ENCODE measurements at regions not wholly inside any gene's neighbourhood (a gene's known extent, or its start where the extent isn't known, plus 50 kb on each side); places are given as distances from the start of the nearest gene placed in this dataset.

DNA sequence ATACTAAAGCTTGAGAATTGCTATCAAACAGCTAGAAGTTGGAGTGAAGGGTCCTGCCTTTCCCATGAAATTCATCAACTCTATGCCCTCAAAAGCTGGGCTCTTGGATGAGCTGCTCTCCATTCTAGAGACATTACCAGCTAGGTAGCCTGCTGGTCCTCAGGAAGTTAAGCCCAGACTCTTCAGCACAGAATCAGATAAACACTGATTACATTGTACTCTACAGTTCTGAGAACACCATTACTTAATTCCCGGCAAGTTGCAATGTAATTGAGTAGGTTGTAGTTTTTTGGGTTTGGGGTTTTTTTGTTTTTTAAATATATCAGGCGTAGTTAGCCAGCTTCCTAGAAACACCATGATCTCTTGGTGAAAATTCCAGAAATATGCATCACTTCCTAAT, 84.1 kb upstream of the PIK3CG start:
- TF ChIP-seq, protein P1, sequence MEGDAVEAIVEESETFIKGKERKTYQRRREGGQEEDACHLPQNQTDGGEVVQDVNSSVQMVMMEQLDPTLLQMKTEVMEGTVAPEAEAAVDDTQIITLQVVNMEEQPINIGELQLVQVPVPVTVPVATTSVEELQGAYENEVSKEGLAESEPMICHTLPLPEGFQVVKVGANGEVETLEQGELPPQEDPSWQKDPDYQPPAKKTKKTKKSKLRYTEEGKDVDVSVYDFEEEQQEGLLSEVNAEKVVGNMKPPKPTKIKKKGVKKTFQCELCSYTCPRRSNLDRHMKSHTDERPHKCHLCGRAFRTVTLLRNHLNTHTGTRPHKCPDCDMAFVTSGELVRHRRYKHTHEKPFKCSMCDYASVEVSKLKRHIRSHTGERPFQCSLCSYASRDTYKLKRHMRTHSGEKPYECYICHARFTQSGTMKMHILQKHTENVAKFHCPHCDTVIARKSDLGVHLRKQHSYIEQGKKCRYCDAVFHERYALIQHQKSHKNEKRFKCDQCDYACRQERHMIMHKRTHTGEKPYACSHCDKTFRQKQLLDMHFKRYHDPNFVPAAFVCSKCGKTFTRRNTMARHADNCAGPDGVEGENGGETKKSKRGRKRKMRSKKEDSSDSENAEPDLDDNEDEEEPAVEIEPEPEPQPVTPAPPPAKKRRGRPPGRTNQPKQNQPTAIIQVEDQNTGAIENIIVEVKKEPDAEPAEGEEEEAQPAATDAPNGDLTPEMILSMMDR (IDR thresholded peaks at IDR 0.05), result no peak
- no peak for TF ChIP-seq POLR2AphosphoS5 (IDR thresholded peaks at IDR 0.05)
- no peak for TF ChIP-seq EP300 (IDR thresholded peaks at IDR 0.05)
